ENCODE measurements at regions not wholly inside any gene's neighbourhood (a gene's known extent, or its start where the extent isn't known, plus 50 kb on each side); places are given as distances from the start of the nearest gene placed in this dataset.

GRCh38 chr12:118553856-118554504 is 177.6 kb downstream of the SUDS3 start:
- no peaks in the 10 kb centered on the region for H3K4me1 ChIP-seq (ENCODE audit: control insufficient read depth, insufficient read depth, low read length)
- DNase-seq = no peak
- H3K27ac ChIP-seq (ENCODE audit: low read length) = no peak overlapping the region
- H3K9me3 ChIP-seq (replicated peaks; ENCODE audit: control insufficient read depth, low read depth, low read length) = no peaks in the 10 kb centered on the region
- no peaks in the 10 kb centered on the region for H3K36me3 ChIP-seq (ENCODE audit: control insufficient read depth, insufficient read depth, low read length)
- no peak overlapping the region for H3K4me3 ChIP-seq (ENCODE audit: low read length)
- H3K27me3 ChIP-seq (ENCODE audit: control insufficient read depth, insufficient read depth, low read length) = no peaks in the 10 kb centered on the region
- 70% methylated on average over 3 of the region's 5 CpGs for WGBS (ENCODE audit: insufficient coverage)

- Histone ChIP-seq H3K36me3 (ENCODE audit: control insufficient read depth, insufficient read depth, low read length) (no peaks in the 10 kb centered on the region), H3K27me3 (ENCODE audit: control insufficient read depth, insufficient read depth, low read length) (no peaks in the 10 kb centered on the region), H3K4me3 (ENCODE audit: low read length) (no peak overlapping the region), H3K9me3 (replicated peaks; ENCODE audit: control insufficient read depth, low read depth, low read length) (no peaks in the 10 kb centered on the region), H3K4me1 (ENCODE audit: control insufficient read depth, insufficient read depth, low read length) (no peaks in the 10 kb centered on the region), H3K27ac (ENCODE audit: low read length) (no peak overlapping the region)
- no peak for DNase-seq
- WGBS (ENCODE audit: insufficient coverage) = no CpG with 5 or more reads among the region's 4 CpGs
Measured at GRCh38 chr12:118558941-118559340, 182.6 kb downstream of the SUDS3 start.

DNA sequence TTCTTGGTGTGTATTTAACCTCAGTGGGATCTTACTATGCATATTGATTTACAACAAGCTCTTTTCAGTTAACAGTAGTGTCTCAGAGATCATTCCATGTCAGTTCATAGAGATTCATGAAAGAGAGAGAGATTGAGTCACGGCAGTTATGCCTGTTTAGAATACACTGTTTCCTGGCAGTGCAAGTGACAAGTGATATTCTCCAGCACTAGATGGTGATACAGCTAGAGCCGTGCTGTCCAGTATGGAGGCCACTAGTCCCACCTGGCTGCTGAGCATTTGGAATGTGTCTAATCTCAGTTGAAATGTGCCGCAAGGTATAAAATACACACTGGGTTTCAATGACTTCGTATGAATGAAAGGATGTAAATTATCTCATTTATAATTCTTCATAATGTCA is 184.4 kb downstream of the SUDS3 start:
- H3K9me3 ChIP-seq (replicated peaks; ENCODE audit: control insufficient read depth, low read depth, low read length) = no peaks in the 10 kb centered on the region
- no peak overlapping the region for H3K27ac ChIP-seq (ENCODE audit: low read length)
- H3K4me3 ChIP-seq (ENCODE audit: low read length) = no peak overlapping the region
- 24% methylated on average over 2 of the region's 4 CpGs for WGBS (ENCODE audit: insufficient coverage)
- no peaks in the 10 kb centered on the region for H3K4me1 ChIP-seq (ENCODE audit: control insufficient read depth, insufficient read depth, low read length)
- DNase-seq = no peak
- H3K27me3 ChIP-seq (ENCODE audit: control insufficient read depth, insufficient read depth, low read length) = no peaks in the 10 kb centered on the region
- H3K36me3 ChIP-seq (ENCODE audit: control insufficient read depth, insufficient read depth, low read length) = no peaks in the 10 kb centered on the region

DNA sequence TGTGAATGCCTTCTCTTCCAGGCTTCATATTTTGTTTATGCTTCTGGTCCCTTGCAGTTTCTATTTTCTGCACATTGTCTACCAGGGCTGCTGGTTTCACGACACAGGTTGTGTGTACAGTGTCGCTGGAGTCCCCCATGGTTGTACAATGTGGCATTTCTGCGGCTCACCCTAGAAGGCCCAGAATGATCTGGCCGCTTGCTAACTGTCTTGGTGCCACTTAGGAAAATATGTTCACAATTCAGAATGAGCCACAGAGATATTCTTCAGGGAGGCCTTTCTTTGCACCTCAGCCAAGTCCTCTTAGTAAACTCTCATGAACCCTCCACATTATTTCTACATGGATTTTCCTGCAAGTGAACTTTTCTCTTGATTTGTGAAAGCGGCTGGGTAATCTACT is 195.4 kb downstream of the SUDS3 start:
- no peaks in the 10 kb centered on the region for H3K4me1 ChIP-seq (ENCODE audit: control insufficient read depth, insufficient read depth, low read length)
- peaks cover 11% of the 10 kb centered on the region for H3K9me3 ChIP-seq (replicated peaks; ENCODE audit: control insufficient read depth, low read depth, low read length)
- 84% methylated on average over 4 of the region's 5 CpGs for whole genome bisulfite sequencing (ENCODE audit: insufficient coverage)
- H3K36me3 ChIP-seq (ENCODE audit: control insufficient read depth, insufficient read depth, low read length) = no peaks in the 10 kb centered on the region
- H3K4me3 ChIP-seq (ENCODE audit: low read length) = no peak overlapping the region
- no peak overlapping the region for H3K27ac ChIP-seq (ENCODE audit: low read length)
- no peak for DNase-seq
- no peaks in the 10 kb centered on the region for H3K27me3 ChIP-seq (ENCODE audit: control insufficient read depth, insufficient read depth, low read length)

GRCh38 chr12:118574288-118574687 is 197.9 kb downstream of the SUDS3 start:
- H3K27me3 ChIP-seq (ENCODE audit: control insufficient read depth, insufficient read depth, low read length) = no peaks in the 10 kb centered on the region
- no peaks in the 10 kb centered on the region for H3K36me3 ChIP-seq (ENCODE audit: control insufficient read depth, insufficient read depth, low read length)
- H3K9me3 ChIP-seq (replicated peaks; ENCODE audit: control insufficient read depth, low read depth, low read length) = peaks cover 11% of the 10 kb centered on the region
- no peak overlapping the region for H3K27ac ChIP-seq (ENCODE audit: low read length)
- no peak for DNase-seq
- no peaks in the 10 kb centered on the region for H3K4me1 ChIP-seq (ENCODE audit: control insufficient read depth, insufficient read depth, low read length)
- 67% methylated on average over 1 of the region's 3 CpGs for WGBS (ENCODE audit: insufficient coverage)
- no peak overlapping the region for H3K4me3 ChIP-seq (ENCODE audit: low read length)

DNA sequence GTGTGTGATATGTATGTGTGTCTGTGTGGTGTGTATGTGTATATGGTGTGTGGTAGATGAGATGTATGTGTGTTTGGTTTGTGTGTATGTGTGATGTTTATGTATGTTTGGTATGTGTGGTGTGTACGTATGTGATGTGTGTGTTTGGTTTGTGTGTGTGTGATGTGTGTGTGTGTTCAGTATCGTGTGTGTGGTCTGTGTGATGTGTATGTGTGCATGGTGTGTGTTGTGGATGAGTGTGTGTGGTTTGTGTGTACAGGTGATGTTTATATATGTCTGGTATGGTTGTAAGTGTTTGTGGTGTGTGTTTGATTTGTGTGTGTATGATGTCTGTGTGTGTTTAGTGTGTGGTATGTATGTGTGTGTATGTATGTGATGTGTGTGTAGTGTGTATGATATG is 199.4 kb downstream of the SUDS3 start:
- Histone ChIP-seq H3K27ac (ENCODE audit: low read length) (no peak overlapping the region), H3K9me3 (replicated peaks; ENCODE audit: control insufficient read depth, low read depth, low read length) (peaks cover 11% of the 10 kb centered on the region), H3K27me3 (ENCODE audit: control insufficient read depth, insufficient read depth, low read length) (no peaks in the 10 kb centered on the region), H3K4me1 (ENCODE audit: control insufficient read depth, insufficient read depth, low read length) (no peaks in the 10 kb centered on the region), H3K4me3 (ENCODE audit: low read length) (no peak overlapping the region), H3K36me3 (ENCODE audit: control insufficient read depth, insufficient read depth, low read length) (no peaks in the 10 kb centered on the region)
- no peak for DNase-seq
- 75% methylated on average over 2 of the region's 2 CpGs for WGBS (ENCODE audit: insufficient coverage)

DNA sequence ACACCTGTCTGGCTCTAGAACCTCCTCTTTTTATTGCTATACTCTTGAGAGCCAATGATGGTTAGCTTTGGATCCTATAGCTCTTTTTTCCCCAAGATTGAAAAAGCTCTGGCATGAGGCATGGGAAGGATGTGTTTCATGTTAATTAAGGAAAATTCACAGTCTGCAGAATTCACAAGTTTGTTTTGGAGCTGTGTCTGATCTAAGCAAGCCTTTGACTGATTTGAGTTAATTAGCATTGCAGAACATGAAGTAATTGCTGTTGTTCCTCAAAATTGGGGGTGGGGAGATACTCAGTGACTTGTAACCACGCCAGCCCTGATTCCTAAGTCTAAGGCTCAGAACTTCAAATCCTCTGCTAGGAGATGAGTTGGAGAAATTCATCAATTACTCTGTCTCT is 205.0 kb downstream of the SUDS3 start:
- H3K4me3 ChIP-seq (ENCODE audit: low read length) = no peak overlapping the region
- peaks cover 2% of the 10 kb centered on the region for H3K9me3 ChIP-seq (replicated peaks; ENCODE audit: control insufficient read depth, low read depth, low read length)
- H3K4me1 ChIP-seq (ENCODE audit: control insufficient read depth, insufficient read depth, low read length) = no peaks in the 10 kb centered on the region
- H3K36me3 ChIP-seq (ENCODE audit: control insufficient read depth, insufficient read depth, low read length) = no peaks in the 10 kb centered on the region
- 20% methylated on average over 1 of the region's 1 CpG for WGBS (ENCODE audit: insufficient coverage)
- no peak overlapping the region for H3K27ac ChIP-seq (ENCODE audit: low read length)
- no peaks in the 10 kb centered on the region for H3K27me3 ChIP-seq (ENCODE audit: control insufficient read depth, insufficient read depth, low read length)
- no peak for DNase-seq

DNA sequence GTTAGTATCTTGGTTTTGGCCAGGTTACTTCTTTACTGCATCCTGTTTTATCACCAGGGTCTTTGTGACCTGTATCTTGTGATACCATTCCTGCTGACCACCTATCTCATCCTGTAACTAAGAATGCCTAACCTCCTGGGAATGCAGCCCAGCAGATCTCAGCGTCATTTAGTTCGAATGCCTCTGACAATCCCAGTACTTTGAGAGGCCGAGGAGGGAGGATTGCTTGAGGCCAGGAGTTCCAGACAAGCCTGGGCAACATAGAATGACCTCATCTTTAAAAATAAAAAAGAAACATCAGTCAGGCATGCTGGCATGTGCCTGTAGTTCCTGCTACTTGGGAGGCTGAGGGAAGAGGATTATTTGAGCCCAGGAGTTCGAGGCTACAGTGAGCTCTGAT is 206.5 kb downstream of the SUDS3 start:
- DNase-seq = no peak
- Histone ChIP-seq H3K27me3 (ENCODE audit: control insufficient read depth, insufficient read depth, low read length) (no peaks in the 10 kb centered on the region), H3K36me3 (ENCODE audit: control insufficient read depth, insufficient read depth, low read length) (no peaks in the 10 kb centered on the region), H3K4me1 (ENCODE audit: control insufficient read depth, insufficient read depth, low read length) (no peaks in the 10 kb centered on the region), H3K9me3 (replicated peaks; ENCODE audit: control insufficient read depth, low read depth, low read length) (peaks cover 4% of the 10 kb centered on the region), H3K27ac (ENCODE audit: low read length) (no peak overlapping the region), H3K4me3 (ENCODE audit: low read length) (no peak overlapping the region)
- WGBS (ENCODE audit: insufficient coverage) = 70% methylated on average over 3 of the region's 4 CpGs

DNA sequence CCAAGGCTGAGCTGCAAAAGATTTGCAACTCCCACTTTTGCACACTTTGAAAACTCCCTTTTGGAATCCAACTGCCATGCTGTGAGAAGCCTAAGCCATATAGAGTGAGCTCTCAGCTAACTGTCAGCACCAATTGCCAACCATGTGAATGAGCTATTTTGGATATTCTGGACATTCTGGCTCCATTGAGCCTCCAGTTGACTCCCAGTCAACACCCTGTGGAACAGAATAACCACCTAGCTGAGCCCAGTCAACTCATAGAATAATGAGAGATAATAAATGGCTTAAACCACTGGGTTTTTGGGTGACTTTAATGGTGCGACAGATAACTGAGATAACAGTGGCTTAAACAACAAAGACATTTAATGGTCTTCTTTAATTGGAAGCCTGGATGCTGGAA is 210.1 kb downstream of the SUDS3 start:
- H3K4me1 ChIP-seq (ENCODE audit: control insufficient read depth, insufficient read depth, low read length) = no peaks in the 10 kb centered on the region
- no peak for DNase-seq
- WGBS (ENCODE audit: insufficient coverage) = no CpG with 5 or more reads among the region's 1 CpG
- H3K9me3 ChIP-seq (replicated peaks; ENCODE audit: control insufficient read depth, low read depth, low read length) = peaks cover 4% of the 10 kb centered on the region
- H3K27me3 ChIP-seq (ENCODE audit: control insufficient read depth, insufficient read depth, low read length) = no peaks in the 10 kb centered on the region
- H3K27ac ChIP-seq (ENCODE audit: low read length) = no peak overlapping the region
- no peak overlapping the region for H3K4me3 ChIP-seq (ENCODE audit: low read length)
- no peaks in the 10 kb centered on the region for H3K36me3 ChIP-seq (ENCODE audit: control insufficient read depth, insufficient read depth, low read length)

GRCh38 chr12:118589162-118589561 is 212.8 kb downstream of the SUDS3 start:
- no peak overlapping the region for H3K27ac ChIP-seq (ENCODE audit: low read length)
- WGBS (ENCODE audit: insufficient coverage) = no CpG with 5 or more reads among the region's 1 CpG
- H3K27me3 ChIP-seq (ENCODE audit: control insufficient read depth, insufficient read depth, low read length) = no peaks in the 10 kb centered on the region
- no peaks in the 10 kb centered on the region for H3K4me1 ChIP-seq (ENCODE audit: control insufficient read depth, insufficient read depth, low read length)
- no peaks in the 10 kb centered on the region for H3K36me3 ChIP-seq (ENCODE audit: control insufficient read depth, insufficient read depth, low read length)
- DNase-seq = no peak
- peaks cover 4% of the 10 kb centered on the region for H3K9me3 ChIP-seq (replicated peaks; ENCODE audit: control insufficient read depth, low read depth, low read length)
- H3K4me3 ChIP-seq (ENCODE audit: low read length) = no peak overlapping the region
